ENCODE measurements at regions not wholly inside any gene's neighbourhood (a gene's known extent, or its start where the extent isn't known, plus 50 kb on each side); places are given as distances from the start of the nearest gene placed in this dataset.
"Not testable (repeated sequence)": the region's sequence is repeated elsewhere in the genome, so short reads cannot be mapped to it uniquely, and the experiment has no call there.

DNA sequence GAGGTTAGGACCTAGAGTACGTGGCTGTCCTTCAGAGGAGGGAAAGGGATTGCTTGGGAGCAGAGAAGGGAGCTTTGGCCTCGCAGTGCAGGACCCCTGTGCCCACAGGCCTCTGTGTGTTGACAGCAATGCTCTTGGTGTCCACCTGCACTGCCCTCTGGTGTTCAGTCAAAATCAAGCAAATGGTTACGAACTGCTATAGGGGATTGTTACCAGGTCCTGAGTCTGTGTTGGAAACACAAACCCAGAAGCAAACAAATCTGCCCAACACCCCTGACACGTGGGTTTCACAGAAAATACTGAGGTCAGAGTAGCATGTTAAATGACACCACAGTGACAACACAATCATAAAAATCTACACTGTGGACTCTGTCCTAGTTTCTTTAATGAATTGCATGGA lies 473.0 kb downstream of the SPATA31A1 start:
- peak in 1 of 3 donors; percentile 0 for DNase-seq
- H3K27ac ChIP-seq (ENCODE audit: insufficient read depth in 1 of 2, low read depth in 1 of 2, low read length in 2 of 2, poor library complexity in 1 of 2, severe bottlenecking in 2 of 2); H3K4me1 ChIP-seq (ENCODE audit: control extremely low read depth in 1 of 4, control insufficient read depth in 4 of 4, insufficient read depth in 4 of 4, low read length in 3 of 4); H3K9me3 ChIP-seq (ENCODE audit: control extremely low read depth in 1 of 5, control insufficient read depth in 4 of 5, insufficient read depth in 2 of 5, low read depth in 1 of 5, low read length in 4 of 5); H3K4me3 ChIP-seq (ENCODE audit: control insufficient read depth in 1 of 7, extremely low read depth in 1 of 7, insufficient read depth in 4 of 7, low read depth in 2 of 7, low read length in 6 of 7); POLR2A ChIA-PET; CTCF ChIA-PET; H3K36me3 ChIP-seq (ENCODE audit: control insufficient read depth in 4 of 4, insufficient read depth in 4 of 4, low read length in 3 of 4); H3K27me3 ChIP-seq (replicated peaks in 2 of 5; ENCODE audit: control insufficient read depth in 4 of 5, insufficient read depth in 5 of 5, low read length in 4 of 5): not testable (repeated sequence)
- WGBS (ENCODE audit: insufficient coverage) = no CpG with 5 or more reads among the region's 4 CpGs

All from common myeloid progenitor, CD34-positive (primary cell).